ENCODE measurements at regions not wholly inside any gene's neighbourhood (a gene's known extent, or its start where the extent isn't known, plus 50 kb on each side); places are given as distances from the start of the nearest gene placed in this dataset.

DNA sequence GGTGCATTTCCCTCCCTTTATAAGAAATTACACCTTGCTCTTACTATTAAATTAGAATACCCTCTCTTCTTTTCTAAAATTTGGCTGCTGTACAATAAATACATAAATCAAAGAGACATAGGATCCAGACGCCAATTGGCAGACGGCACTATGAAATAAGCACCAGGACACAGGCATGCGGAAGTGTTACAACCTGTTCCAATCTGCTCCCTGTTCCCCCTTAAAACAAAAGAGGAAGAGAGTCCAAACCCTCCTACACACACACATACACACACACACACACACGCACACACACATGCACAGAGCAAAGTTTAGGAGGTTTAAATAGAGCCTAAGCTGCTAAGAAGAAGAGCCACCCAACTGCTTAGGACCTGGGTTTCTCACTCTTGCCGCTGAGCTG lies 75.6 kb upstream of the ZNF507 start:
- Histone ChIP-seq H3F3A (ENCODE audit: insufficient read depth, low read length) (no peaks in the 10 kb centered on the region), H3K27me3 (replicated peaks; ENCODE audit: insufficient read depth, low read length) (peaks cover 78% of the 10 kb centered on the region)

DNA sequence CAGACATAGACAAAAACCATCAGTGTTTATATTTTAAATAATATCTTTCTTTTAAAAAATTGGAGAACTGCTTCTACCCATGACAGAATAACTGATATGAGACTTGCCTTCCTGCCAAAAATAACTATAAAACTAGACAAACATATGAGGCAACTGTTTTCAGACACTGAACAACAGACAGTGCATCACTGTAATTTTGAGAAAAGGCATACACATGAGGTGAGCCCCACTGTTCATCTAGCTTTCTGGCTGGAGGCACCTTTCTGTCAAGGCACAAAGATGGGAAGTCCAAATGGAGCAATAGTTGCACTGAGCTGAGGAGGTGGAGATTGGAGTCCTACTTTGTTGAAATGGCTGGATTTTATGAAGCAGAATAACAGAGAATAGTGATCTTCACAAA lies 71.9 kb upstream of the ZNF507 start:
- peaks cover 65% of the 10 kb centered on the region for H3K27me3 ChIP-seq (replicated peaks; ENCODE audit: insufficient read depth, low read length)
- no peaks in the 10 kb centered on the region for H3K4me1 ChIP-seq (ENCODE audit: low read length)
- DNase-seq = no peak
- no peak overlapping the region for H2AFZ ChIP-seq (ENCODE audit: low read length)
- no peaks in the 10 kb centered on the region for H3F3A ChIP-seq (ENCODE audit: insufficient read depth, low read length)
- H3K36me3 ChIP-seq (replicated peaks; ENCODE audit: insufficient read depth, low read length) = no peaks in the 10 kb centered on the region
- H3K9me3 ChIP-seq (replicated peaks; ENCODE audit: insufficient read depth, low read length) = no peaks in the 10 kb centered on the region
- no peak overlapping the region for H3K9ac ChIP-seq (ENCODE audit: low read length)
- no peak overlapping the region for H3K4me3 ChIP-seq (ENCODE audit: low read length)
- H4K20me1 ChIP-seq (ENCODE audit: insufficient read depth, low read length) = 0 out of 2 replicates have a peak, but pooled peaks cover 3% of the 10 kb centered on the region
- no peak overlapping the region for H3K4me2 ChIP-seq (ENCODE audit: low read depth, low read length)
- H3K79me2 ChIP-seq (ENCODE audit: low read length) = no peaks in the 10 kb centered on the region
- H3K9me2 ChIP-seq (replicated peaks; ENCODE audit: insufficient read depth, low read length) = no peaks in the 10 kb centered on the region
- TF ChIP-seq CTCF (IDR thresholded peaks at IDR 0.05; ENCODE audit: low read length) (no peak), EZH2phosphoT487 (IDR thresholded peaks at IDR 0.05; ENCODE audit: low read length) (no peak), EZH2 (optimal IDR thresholded peaks at IDR 0.05; ENCODE audit: low read depth, low read length) (no peak)
- H3K27ac ChIP-seq (ENCODE audit: low read length) = no peak overlapping the region

More for the DNA sequence above, 75.6 kb upstream of the ZNF507 start:
- no peak for TF ChIP-seq EZH2 (optimal IDR thresholded peaks at IDR 0.05; ENCODE audit: low read depth, low read length)
- TF ChIP-seq EZH2phosphoT487 (IDR thresholded peaks at IDR 0.05; ENCODE audit: low read length) = no peak
- no peak for TF ChIP-seq CTCF (IDR thresholded peaks at IDR 0.05; ENCODE audit: low read length)
- H3K9ac ChIP-seq (ENCODE audit: low read length) = no peak overlapping the region
- H3K9me3 ChIP-seq (replicated peaks; ENCODE audit: insufficient read depth, low read length) = no peaks in the 10 kb centered on the region
- H2AFZ ChIP-seq (ENCODE audit: low read length) = no peak overlapping the region
- H3K9me2 ChIP-seq (replicated peaks; ENCODE audit: insufficient read depth, low read length) = no peaks in the 10 kb centered on the region
- H3K27ac ChIP-seq (ENCODE audit: low read length) = no peak overlapping the region
- DNase-seq = no peak
- H3K79me2 ChIP-seq (ENCODE audit: low read length) = no peaks in the 10 kb centered on the region
- no peak overlapping the region for H3K4me2 ChIP-seq (ENCODE audit: low read depth, low read length)
- H4K20me1 ChIP-seq (ENCODE audit: insufficient read depth, low read length) = no peaks in the 10 kb centered on the region
- H3K36me3 ChIP-seq (replicated peaks; ENCODE audit: insufficient read depth, low read length) = no peaks in the 10 kb centered on the region
- H3K4me1 ChIP-seq (ENCODE audit: low read length) = no peaks in the 10 kb centered on the region
- no peak overlapping the region for H3K4me3 ChIP-seq (ENCODE audit: low read length)

GRCh38 chr19:32287086-32287485 lies 58.3 kb upstream of the ZNF507 start:
- no peaks in the 10 kb centered on the region for H4K20me1 ChIP-seq (ENCODE audit: insufficient read depth, low read length)
- H3K4me3 ChIP-seq (ENCODE audit: low read length) = no peak overlapping the region
- H2AFZ ChIP-seq (ENCODE audit: low read length) = 0 out of 2 replicates have a peak overlapping the region, but pooled peaks have one; percentile 6
- H3K36me3 ChIP-seq (replicated peaks; ENCODE audit: insufficient read depth, low read length) = no peaks in the 10 kb centered on the region
- H3K27ac ChIP-seq (ENCODE audit: low read length) = no peak overlapping the region
- no peak for DNase-seq
- H3F3A ChIP-seq (ENCODE audit: insufficient read depth, low read length) = no peaks in the 10 kb centered on the region
- H3K79me2 ChIP-seq (ENCODE audit: low read length) = no peaks in the 10 kb centered on the region
- no peak overlapping the region for H3K4me2 ChIP-seq (ENCODE audit: low read depth, low read length)
- H3K27me3 ChIP-seq (replicated peaks; ENCODE audit: insufficient read depth, low read length) = peaks cover 65% of the 10 kb centered on the region
- H3K9me3 ChIP-seq (replicated peaks; ENCODE audit: insufficient read depth, low read length) = no peaks in the 10 kb centered on the region
- no peaks in the 10 kb centered on the region for H3K9me2 ChIP-seq (replicated peaks; ENCODE audit: insufficient read depth, low read length)
- TF ChIP-seq EZH2phosphoT487 (IDR thresholded peaks at IDR 0.05; ENCODE audit: low read length) = no peak
- TF ChIP-seq EZH2 (optimal IDR thresholded peaks at IDR 0.05; ENCODE audit: low read depth, low read length) = no peak
- TF ChIP-seq CTCF (IDR thresholded peaks at IDR 0.05; ENCODE audit: low read length) = no peak
- no peaks in the 10 kb centered on the region for H3K4me1 ChIP-seq (ENCODE audit: low read length)
- no peak overlapping the region for H3K9ac ChIP-seq (ENCODE audit: low read length)

Data from MM.1S (cell line).